ENCODE measurements at regions not wholly inside any gene's neighbourhood (a gene's known extent, or its start where the extent isn't known, plus 50 kb on each side); places are given as distances from the start of the nearest gene placed in this dataset.

GRCh38 chr2:8617590-8617989, 64.3 kb upstream of the ID2 start (continued):
- no peak for TF ChIP-seq ZFX (CRISPR knock-in tag; IDR thresholded peaks at IDR 0.05)

- DNase-seq (ENCODE audit: extremely low read depth in 1 of 4, low spot score in 3 of 4) (no peak), FAIRE-seq (no peak), ATAC-seq (no peak)
- no peak overlapping the region for H3K4me3 ChIP-seq
- no peak overlapping the region for H3K27ac ChIP-seq (ENCODE audit: extremely low read depth, low read depth, low read length)
- BruUV-seq (replicated peaks), result no TSS peak
- TF ChIP-seq POLR2AphosphoS5 (IDR thresholded peaks at IDR 0.05; ENCODE audit: control insufficient read depth, insufficient read depth, low read depth, low read length) (no peak), HDAC2 (IDR thresholded peaks at IDR 0.05) (no peak), ZBTB26 (CRISPR knock-in tag; IDR thresholded peaks at IDR 0.05) (no peak), ZFP1 (CRISPR knock-in tag; IDR thresholded peaks at IDR 0.05) (no peak)
- TF ChIP-seq, protein P1, sequence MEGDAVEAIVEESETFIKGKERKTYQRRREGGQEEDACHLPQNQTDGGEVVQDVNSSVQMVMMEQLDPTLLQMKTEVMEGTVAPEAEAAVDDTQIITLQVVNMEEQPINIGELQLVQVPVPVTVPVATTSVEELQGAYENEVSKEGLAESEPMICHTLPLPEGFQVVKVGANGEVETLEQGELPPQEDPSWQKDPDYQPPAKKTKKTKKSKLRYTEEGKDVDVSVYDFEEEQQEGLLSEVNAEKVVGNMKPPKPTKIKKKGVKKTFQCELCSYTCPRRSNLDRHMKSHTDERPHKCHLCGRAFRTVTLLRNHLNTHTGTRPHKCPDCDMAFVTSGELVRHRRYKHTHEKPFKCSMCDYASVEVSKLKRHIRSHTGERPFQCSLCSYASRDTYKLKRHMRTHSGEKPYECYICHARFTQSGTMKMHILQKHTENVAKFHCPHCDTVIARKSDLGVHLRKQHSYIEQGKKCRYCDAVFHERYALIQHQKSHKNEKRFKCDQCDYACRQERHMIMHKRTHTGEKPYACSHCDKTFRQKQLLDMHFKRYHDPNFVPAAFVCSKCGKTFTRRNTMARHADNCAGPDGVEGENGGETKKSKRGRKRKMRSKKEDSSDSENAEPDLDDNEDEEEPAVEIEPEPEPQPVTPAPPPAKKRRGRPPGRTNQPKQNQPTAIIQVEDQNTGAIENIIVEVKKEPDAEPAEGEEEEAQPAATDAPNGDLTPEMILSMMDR (IDR thresholded peaks at IDR 0.05 in 2 of 3, conservative IDR thresholded peaks at IDR 0.05 in 1 of 3; ENCODE audit: insufficient read depth in 2 of 3, low read depth in 1 of 3, low read length in 3 of 3), result no peak
- H4K20me1 ChIP-seq (replicated peaks; ENCODE audit: control insufficient read depth, insufficient read depth, low read length), result 0 out of 2 replicates have a peak, but pooled peaks cover 5% of the 10 kb centered on the region
- peaks cover 23 to 26% of the 10 kb centered on the region in 2 experiments for H3K4me1 ChIP-seq (replicated peaks in 1 of 2; ENCODE audit: control insufficient read depth in 2 of 2, insufficient read depth in 2 of 2, low read length in 2 of 2)
- peaks cover 0 to 70% of the 10 kb centered on the region in 2 experiments; a peak in 3 of 5 replicates for H3K27me3 ChIP-seq (ENCODE audit: control insufficient read depth in 2 of 2, insufficient read depth in 2 of 2, low read length in 2 of 2)
- intact Hi-C loops (cut with micrococcal nuclease) (no loop called here), in situ Hi-C loops (cut with MboI) (no loop called here)
- H3K9me3 ChIP-seq (replicated peaks; ENCODE audit: control insufficient read depth, insufficient read depth, low read depth, low read length), result peaks cover 6% of the 10 kb centered on the region
- ChIA-PET POLR2A (interaction anchor here (0.7 to 1.6 kb wide), 2 partner anchors 11 to 12 kb away, joined by 3 to 4 read pairs; no protein-coding TSS in a partner anchor), CTCF (ENCODE audit: low intra/inter-chr PET ratio) (no interaction called here)
- H3K4me2 ChIP-seq (ENCODE audit: insufficient read depth, low read length), result no peak overlapping the region
- no peaks in the 10 kb centered on the region for H3K79me2 ChIP-seq (ENCODE audit: control insufficient read depth, insufficient read depth, low read length)
- H3K36me3 ChIP-seq (ENCODE audit: control insufficient read depth, insufficient read depth, low read length), result no peaks in the 10 kb centered on the region
- 19% methylated on average over 5 of the region's 5 CpGs for WGBS (ENCODE audit: insufficient coverage, low coverage, missing lambda C conversion rate)
- no peaks in the 10 kb centered on the region for H3K9me1 ChIP-seq (ENCODE audit: control insufficient read depth, insufficient read depth, low read length)
- no peak overlapping the region for H3K9ac ChIP-seq (ENCODE audit: insufficient read depth in 1 of 2, low read depth in 2 of 2, low read length in 2 of 2)
- no peak overlapping the region for H2AFZ ChIP-seq (ENCODE audit: low read depth, low read length)
These were observed 62.8 kb upstream of the ID2 start for GRCh38 chr2:8619071-8619470.

All from K562 (cell line).